ENCODE measurements at regions not wholly inside any gene's neighbourhood (a gene's known extent, or its start where the extent isn't known, plus 50 kb on each side); places are given as distances from the start of the nearest gene placed in this dataset.

DNA sequence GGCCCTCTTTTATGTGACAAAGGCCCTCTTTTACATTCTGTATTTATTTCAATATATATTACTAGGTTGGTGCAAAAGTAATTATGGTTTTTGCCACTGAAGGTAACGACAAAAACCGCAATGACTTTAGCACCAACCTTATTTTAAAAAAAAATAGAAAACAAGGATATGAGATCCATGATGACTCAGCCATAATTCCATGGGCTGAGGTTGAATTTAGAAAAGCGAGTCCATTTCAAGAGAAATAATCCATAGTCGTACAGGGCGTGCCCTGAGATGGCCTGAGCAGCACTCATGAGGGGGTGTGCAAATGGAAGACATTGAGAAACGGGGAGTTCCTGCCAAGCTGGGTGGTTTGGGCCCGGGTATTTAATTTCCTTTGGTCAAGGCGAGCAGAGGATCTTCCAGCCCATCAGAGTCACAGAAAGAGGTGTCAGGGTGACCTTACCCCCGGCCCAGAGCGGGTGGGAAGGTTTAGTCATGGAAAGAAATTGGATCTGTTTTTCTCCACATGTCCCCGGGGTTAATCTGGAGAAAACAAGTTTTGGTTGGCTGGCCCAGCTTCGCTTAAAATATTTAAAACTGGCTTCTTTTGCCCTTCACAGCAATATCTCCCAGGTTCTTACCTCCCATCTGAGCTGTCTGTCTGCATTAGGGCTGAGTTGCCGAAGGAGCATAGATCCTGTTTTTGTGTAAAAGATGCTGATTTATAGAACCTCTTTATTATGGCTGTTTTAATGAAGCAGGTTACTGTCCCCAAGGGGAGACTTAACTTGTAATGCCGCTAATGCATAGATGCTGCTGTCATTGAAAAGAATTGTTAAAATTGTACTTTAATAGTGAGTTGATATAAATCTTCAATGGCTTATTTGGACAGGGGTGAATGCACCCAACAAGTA, 255.6 kb downstream of the PREX1 start:
- intact Hi-C loops (cut with micrococcal nuclease) = no loop called here
- peaks cover 2% of the 10 kb centered on the region for H3K27me3 Mint-ChIP-seq (ENCODE audit: low read depth)
- H3K4me1 Mint-ChIP-seq (ENCODE audit: low read depth) = no peaks in the 10 kb centered on the region
- no peaks in the 10 kb centered on the region for H3K9me3 Mint-ChIP-seq
- H3K4me3 Mint-ChIP-seq (ENCODE audit: low read depth) = no peak overlapping the region
- H3K36me3 Mint-ChIP-seq (ENCODE audit: low read depth) = no peaks in the 10 kb centered on the region
- no peak for DNase-seq (ENCODE audit: low spot score)
- H3K27ac Mint-ChIP-seq = no peak overlapping the region

DNA sequence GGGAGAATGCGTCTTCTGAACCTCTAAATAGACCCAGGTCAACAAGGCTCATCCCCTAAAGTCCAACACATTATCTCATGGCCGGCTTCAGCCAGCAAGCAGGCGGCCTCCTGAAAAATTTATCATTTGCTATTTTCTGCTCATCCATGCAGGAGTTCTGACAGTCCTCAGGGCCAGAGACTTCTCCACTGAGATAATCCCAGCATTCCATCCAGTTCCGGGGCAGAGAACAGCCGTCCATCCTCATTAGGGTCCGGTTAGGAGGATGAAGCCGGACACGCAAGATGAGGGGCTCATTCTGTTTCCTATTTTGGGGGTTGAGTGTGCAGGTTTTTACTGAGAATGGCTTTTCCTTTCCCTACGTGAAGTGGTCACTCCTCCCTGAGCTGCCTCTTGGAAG, 258.1 kb downstream of the PREX1 start:
- H3K4me3 Mint-ChIP-seq (ENCODE audit: low read depth) = no peak overlapping the region
- intact Hi-C loops (cut with micrococcal nuclease) = no loop called here
- no peaks in the 10 kb centered on the region for H3K36me3 Mint-ChIP-seq (ENCODE audit: low read depth)
- no peak for DNase-seq (ENCODE audit: low spot score)
- no peaks in the 10 kb centered on the region for H3K4me1 Mint-ChIP-seq (ENCODE audit: low read depth)
- no peak overlapping the region for H3K27ac Mint-ChIP-seq
- no peaks in the 10 kb centered on the region for H3K9me3 Mint-ChIP-seq
- H3K27me3 Mint-ChIP-seq (ENCODE audit: low read depth) = peaks cover 2% of the 10 kb centered on the region

DNA sequence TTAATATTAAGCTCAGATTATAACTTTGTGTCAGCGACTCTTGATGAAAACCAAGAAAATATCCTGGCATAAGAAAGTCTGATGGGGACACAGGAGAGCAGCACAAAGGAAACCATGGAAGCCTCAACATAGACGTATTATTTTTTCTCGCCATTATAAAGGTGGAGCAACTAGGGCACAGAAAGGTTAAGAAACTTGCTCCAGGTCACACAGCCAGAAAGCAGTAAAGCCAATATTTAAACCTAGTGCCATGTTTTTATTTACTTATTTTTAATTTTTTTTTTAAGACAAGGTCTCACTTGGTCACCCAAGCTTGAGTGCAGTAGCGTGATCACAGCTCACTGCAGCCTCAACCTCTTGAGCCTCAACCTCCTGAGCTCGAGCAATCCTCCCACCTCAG, 259.3 kb downstream of the PREX1 start:
- Mint-ChIP-seq H3K36me3 (ENCODE audit: low read depth) (no peaks in the 10 kb centered on the region), H3K4me1 (ENCODE audit: low read depth) (no peaks in the 10 kb centered on the region), H3K4me3 (ENCODE audit: low read depth) (no peak overlapping the region), H3K27me3 (ENCODE audit: low read depth) (peaks cover 2% of the 10 kb centered on the region), H3K9me3 (no peaks in the 10 kb centered on the region), H3K27ac (no peak overlapping the region)
- intact Hi-C loops (cut with micrococcal nuclease) = no loop called here
- no peak for DNase-seq (ENCODE audit: low spot score)

DNA sequence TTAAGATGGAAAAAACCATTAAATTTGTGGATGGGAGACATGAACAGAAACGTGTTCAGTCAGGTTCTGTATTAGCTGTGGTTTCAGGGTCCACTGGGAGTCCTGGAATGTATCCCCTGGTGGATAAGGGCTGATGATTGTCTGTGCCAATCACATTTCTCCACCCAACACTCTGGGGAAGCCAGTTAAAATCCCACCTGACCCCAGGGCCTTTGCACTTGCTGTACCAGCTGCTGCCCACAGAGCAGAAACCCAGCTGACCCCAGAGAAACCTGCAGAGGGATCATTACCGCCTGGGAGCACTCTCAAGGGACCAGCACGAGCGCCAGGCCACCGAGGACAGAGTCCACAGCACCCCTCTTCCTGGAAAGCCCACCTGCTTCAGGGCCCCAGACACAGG, 260.7 kb downstream of the PREX1 start:
- intact Hi-C loops (cut with micrococcal nuclease) = no loop called here
- H3K36me3 Mint-ChIP-seq (ENCODE audit: low read depth) = no peaks in the 10 kb centered on the region

DNA sequence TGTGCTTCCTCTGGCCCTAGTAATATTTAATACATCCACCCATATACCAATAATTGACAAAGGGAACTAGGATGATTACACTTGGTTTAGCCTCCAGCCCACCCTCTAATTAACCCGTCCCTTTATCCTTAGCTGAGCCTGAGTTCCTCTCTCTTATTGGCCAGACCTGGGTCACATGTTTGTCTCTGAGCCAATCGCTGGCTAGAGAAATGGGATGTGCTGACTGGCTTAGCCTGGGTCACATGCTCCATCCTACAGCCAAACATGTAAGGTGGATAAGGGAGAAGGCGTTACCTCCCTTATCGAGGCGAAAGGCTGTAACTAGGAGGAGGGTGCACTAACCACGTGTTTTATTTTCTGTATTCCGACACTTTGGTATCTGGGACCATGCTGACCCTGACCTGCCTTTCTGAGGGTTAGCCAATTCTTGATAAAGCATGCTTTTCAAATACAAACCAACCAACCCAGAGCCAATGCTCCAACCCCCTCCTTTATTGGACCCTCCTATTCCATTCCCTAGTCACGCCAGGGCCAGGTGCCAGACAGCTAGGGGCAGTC, 262.7 kb downstream of the PREX1 start:
- intact Hi-C loops (cut with micrococcal nuclease) = no loop called here
- Mint-ChIP-seq H3K36me3 (ENCODE audit: low read depth) (no peaks in the 10 kb centered on the region), H3K27ac (no peak overlapping the region), H3K4me3 (ENCODE audit: low read depth) (no peak overlapping the region), H3K4me1 (ENCODE audit: low read depth) (no peaks in the 10 kb centered on the region), H3K9me3 (no peaks in the 10 kb centered on the region), H3K27me3 (ENCODE audit: low read depth) (peaks cover 2% of the 10 kb centered on the region)
- no peak for DNase-seq (ENCODE audit: low spot score)

More for the DNA sequence above, 260.7 kb downstream of the PREX1 start:
- H3K9me3 Mint-ChIP-seq = no peaks in the 10 kb centered on the region
- H3K27ac Mint-ChIP-seq = no peak overlapping the region
- DNase-seq (ENCODE audit: low spot score) = no peak
- no peak overlapping the region for H3K4me3 Mint-ChIP-seq (ENCODE audit: low read depth)
- H3K4me1 Mint-ChIP-seq (ENCODE audit: low read depth) = no peaks in the 10 kb centered on the region
- peaks cover 2% of the 10 kb centered on the region for H3K27me3 Mint-ChIP-seq (ENCODE audit: low read depth)

DNA sequence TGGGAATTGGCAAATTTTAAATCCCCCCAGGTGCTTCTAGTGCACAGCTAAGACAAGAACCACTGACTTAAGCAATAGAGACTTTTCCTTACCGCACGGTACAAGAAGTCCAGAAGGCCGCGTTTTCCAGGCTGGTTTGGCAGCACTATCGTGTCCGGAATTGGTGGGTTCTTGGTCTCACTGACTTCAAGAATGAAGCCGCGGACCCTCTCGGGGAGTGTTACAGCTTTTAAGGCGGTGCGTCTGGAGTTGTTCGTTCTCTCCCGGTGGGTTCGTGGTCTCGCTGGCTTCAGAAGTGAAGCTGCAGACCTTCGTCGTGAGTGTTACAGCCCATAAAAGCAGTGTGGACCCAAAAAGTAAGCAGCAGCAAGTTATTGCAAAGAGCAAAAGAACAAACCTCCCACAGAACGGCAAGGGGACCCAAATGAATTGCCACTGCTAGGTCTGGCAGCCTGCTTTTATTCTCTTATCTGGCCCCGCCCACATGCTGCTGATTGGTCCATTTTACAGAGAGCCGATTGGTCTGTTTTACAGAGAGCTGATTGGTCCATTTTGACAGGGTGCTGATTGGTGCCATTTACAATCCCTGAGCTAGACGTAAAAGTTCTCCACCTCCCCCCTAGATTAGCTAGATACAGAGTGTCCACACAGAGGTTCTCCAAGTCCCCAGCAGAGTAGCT, 264.5 kb downstream of the PREX1 start:
- intact Hi-C loops (cut with micrococcal nuclease) = no loop called here
- Mint-ChIP-seq H3K36me3 (ENCODE audit: low read depth) (no peaks in the 10 kb centered on the region), H3K4me1 (ENCODE audit: low read depth) (no peaks in the 10 kb centered on the region), H3K27me3 (ENCODE audit: low read depth) (peaks cover 2% of the 10 kb centered on the region), H3K4me3 (ENCODE audit: low read depth) (no peak overlapping the region), H3K9me3 (no peaks in the 10 kb centered on the region), H3K27ac (no peak overlapping the region)
- DNase-seq (ENCODE audit: low spot score) = no peak

DNA sequence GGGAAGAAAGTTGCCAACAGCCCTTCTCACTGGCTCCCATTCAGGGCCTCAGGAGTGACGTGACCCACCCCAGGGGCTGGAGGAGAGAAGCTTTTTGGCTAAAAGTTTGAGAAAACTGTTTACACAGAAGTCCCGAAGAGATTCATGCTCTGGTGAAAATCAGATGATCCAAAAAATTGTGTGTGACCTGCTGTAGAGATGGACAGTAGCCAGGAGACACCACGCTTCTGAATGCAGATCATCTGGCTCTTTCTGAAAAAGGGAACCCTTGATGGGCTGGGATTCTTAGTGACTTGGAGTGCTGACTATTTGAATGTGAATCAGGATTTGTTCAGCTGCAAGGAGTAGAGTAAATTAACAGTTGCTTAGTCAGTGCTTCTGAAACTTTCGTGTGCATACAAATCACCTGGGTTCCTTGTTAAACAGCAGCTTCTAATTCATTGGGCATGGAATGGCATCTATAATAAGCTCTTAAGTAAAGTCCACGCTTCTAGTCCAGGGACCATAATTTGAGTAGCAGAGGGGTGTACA, 265.1 kb downstream of the PREX1 start:
- no peak for DNase-seq (ENCODE audit: low spot score)
- Mint-ChIP-seq H3K9me3 (no peaks in the 10 kb centered on the region), H3K4me1 (ENCODE audit: low read depth) (no peaks in the 10 kb centered on the region), H3K27me3 (ENCODE audit: low read depth) (no peaks in the 10 kb centered on the region), H3K4me3 (ENCODE audit: low read depth) (no peak overlapping the region), H3K27ac (no peak overlapping the region), H3K36me3 (ENCODE audit: low read depth) (no peaks in the 10 kb centered on the region)
- intact Hi-C loops (cut with micrococcal nuclease) = no loop called here

DNA sequence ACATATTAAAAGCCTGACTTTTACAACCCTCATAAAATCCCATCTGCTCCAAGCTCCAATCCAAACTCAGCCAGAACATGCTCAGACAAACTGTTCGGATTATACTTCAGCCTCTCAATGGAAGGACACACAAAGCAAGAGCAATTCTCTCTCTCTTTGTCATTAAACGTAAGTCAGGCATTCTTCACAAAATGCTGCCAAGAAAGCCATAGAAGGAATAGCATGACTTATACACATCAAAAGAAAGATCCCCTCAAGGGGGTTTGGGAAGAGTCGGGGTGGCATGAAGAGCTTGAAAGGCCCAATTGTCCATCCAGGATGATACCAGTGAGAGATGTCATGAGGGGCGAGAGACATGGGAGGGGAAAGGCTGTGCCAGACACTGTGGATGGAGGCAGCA, 268.9 kb downstream of the PREX1 start:
- Mint-ChIP-seq H3K4me3 (ENCODE audit: low read depth) (no peak overlapping the region), H3K27me3 (ENCODE audit: low read depth) (peaks cover 2% of the 10 kb centered on the region), H3K36me3 (ENCODE audit: low read depth) (no peaks in the 10 kb centered on the region), H3K4me1 (ENCODE audit: low read depth) (no peaks in the 10 kb centered on the region), H3K9me3 (no peaks in the 10 kb centered on the region), H3K27ac (no peak overlapping the region)
- intact Hi-C loops (cut with micrococcal nuclease) = no loop called here
- no peak for DNase-seq (ENCODE audit: low spot score)

DNA sequence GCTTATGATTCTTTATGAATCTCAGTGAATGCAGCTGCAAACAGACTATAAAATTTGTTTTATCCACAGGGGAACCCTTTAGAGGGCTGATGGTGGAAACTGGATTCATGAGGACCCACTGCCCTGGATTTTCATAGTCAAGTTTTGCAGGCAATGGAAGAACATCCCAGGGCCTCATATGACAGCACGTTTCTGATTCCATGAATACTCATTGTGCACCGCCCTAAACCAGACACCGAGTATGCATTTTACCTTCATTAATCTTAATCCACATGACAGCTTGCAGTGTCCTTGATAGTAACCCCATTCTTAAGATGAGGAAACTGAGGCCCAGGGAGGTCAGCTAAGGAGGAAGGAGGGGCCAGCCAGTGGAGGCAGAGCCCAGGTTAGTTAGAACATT, 270.4 kb downstream of the PREX1 start:
- H3K4me3 Mint-ChIP-seq (ENCODE audit: low read depth) = no peak overlapping the region
- H3K27ac Mint-ChIP-seq = no peak overlapping the region
- DNase-seq (ENCODE audit: low spot score) = no peak
- no peaks in the 10 kb centered on the region for H3K9me3 Mint-ChIP-seq
- H3K4me1 Mint-ChIP-seq (ENCODE audit: low read depth) = no peaks in the 10 kb centered on the region
- no peaks in the 10 kb centered on the region for H3K36me3 Mint-ChIP-seq (ENCODE audit: low read depth)
- H3K27me3 Mint-ChIP-seq (ENCODE audit: low read depth) = peaks cover 2% of the 10 kb centered on the region
- intact Hi-C loops (cut with micrococcal nuclease) = no loop called here

DNA sequence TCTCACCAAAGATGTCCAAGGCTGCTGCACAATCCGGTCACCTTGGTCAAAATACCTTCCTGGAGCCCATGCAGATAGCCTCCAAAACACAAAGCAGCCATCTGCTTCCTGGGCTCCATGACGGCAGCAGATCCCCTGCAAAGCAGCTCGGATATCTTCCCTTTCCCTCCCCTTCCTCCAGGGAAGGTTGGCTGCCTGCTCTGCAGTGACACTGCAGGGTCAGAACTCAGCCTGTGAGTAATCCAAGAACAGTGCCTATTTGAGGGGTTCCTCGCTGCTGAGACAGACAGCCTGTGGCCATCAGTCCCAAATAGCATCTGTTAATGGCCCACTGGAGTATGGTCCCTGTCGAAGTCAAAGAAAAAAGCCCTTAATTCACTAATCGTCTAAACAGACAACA, 270.8 kb downstream of the PREX1 start:
- Mint-ChIP-seq H3K27ac (no peak overlapping the region), H3K4me1 (ENCODE audit: low read depth) (no peaks in the 10 kb centered on the region), H3K36me3 (ENCODE audit: low read depth) (no peaks in the 10 kb centered on the region), H3K27me3 (ENCODE audit: low read depth) (peaks cover 2% of the 10 kb centered on the region), H3K9me3 (no peaks in the 10 kb centered on the region), H3K4me3 (ENCODE audit: low read depth) (no peak overlapping the region)
- intact Hi-C loops (cut with micrococcal nuclease) = no loop called here
- DNase-seq (ENCODE audit: low spot score) = no peak

DNA sequence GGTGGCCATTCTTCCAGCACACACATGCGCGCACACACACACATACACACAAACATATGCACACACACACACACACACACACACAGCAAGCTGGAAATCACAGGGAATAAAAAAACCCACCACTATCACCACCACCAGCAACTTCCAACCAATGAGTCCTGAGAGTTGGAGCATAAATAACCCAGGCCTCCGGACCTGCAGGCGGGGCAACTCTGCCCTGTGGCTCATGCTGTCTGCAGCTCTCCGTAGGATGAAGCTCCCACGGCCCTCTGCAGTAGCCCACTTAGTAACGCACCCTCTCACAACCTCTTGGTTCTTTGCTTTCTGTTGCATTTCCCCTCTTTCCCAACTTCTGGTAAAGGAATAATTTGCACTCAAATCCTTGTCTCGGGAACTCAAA, 275.2 kb downstream of the PREX1 start:
- no peak for DNase-seq (ENCODE audit: low spot score)
- H3K27ac Mint-ChIP-seq = no peak overlapping the region
- no peak overlapping the region for H3K4me3 Mint-ChIP-seq (ENCODE audit: low read depth)
- no peaks in the 10 kb centered on the region for H3K36me3 Mint-ChIP-seq (ENCODE audit: low read depth)
- H3K27me3 Mint-ChIP-seq (ENCODE audit: low read depth) = peaks cover 2% of the 10 kb centered on the region
- no peaks in the 10 kb centered on the region for H3K9me3 Mint-ChIP-seq
- H3K4me1 Mint-ChIP-seq (ENCODE audit: low read depth) = no peaks in the 10 kb centered on the region
- intact Hi-C loops (cut with micrococcal nuclease) = no loop called here

DNA sequence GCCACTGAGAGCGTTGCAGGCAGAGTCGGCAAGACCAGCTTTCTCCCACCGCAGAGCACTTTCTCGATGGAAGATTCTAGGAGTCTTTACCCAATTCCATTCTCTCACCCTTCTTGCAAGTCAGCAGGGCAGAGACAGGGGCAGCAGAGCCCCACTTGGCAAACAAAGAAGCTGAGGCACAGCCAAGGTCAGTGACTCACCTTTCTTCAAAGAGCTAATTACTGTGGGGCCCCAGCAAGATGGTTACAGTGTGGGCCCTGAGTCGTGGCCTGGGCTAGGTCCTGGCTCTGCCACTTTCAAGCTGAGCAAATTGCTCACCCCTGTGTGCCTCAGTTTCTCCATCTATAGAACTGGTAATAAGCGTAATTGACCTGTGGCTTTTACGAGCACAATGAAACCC, 277.0 kb downstream of the PREX1 start:
- DNase-seq (ENCODE audit: low spot score) = no peak
- Mint-ChIP-seq H3K4me3 (ENCODE audit: low read depth) (no peak overlapping the region), H3K27me3 (ENCODE audit: low read depth) (no peaks in the 10 kb centered on the region), H3K36me3 (ENCODE audit: low read depth) (no peaks in the 10 kb centered on the region), H3K27ac (no peak overlapping the region), H3K4me1 (ENCODE audit: low read depth) (no peaks in the 10 kb centered on the region), H3K9me3 (no peaks in the 10 kb centered on the region)
- intact Hi-C loops (cut with micrococcal nuclease) = no loop called here

DNA sequence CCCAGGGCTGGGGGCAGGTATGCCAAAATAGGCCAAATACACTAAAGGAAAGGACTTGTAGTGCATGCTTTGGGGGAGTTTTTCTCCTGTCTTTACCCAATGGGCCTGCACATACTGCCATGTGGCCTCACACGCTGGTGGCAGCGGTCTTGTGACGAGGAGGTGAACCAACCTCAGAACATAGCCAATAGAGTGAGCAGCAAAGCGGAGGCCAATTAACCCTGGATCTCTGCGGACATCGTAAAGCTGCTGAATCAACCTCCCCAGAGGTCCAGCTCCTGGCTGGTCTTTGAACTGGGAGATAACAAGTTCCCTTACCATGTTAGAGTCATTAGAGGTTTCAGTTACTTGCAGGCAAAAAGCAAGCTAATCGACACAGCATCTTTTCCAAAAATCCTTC, 280.1 kb downstream of the PREX1 start:
- Mint-ChIP-seq H3K4me1 (ENCODE audit: low read depth) (no peaks in the 10 kb centered on the region), H3K9me3 (no peaks in the 10 kb centered on the region), H3K27me3 (ENCODE audit: low read depth) (no peaks in the 10 kb centered on the region), H3K27ac (no peak overlapping the region), H3K36me3 (ENCODE audit: low read depth) (no peaks in the 10 kb centered on the region), H3K4me3 (ENCODE audit: low read depth) (no peak overlapping the region)
- intact Hi-C loops (cut with micrococcal nuclease) = no loop called here
- DNase-seq (ENCODE audit: low spot score) = no peak
